Mesendoderm (in vitro differentiated cells): ENCODE measurements at regions not wholly inside any gene's neighbourhood (a gene's known extent, or its start where the extent isn't known, plus 50 kb on each side); places are given as distances from the start of the nearest gene placed in this dataset.

ENCODE experiments used
- DNase-seq: peaks from one replicate; pipeline ENCODE4 v3.0.0; 2013
- H2AK5ac ChIP-seq: 2 replicates; pipeline ENCODE4 v1.6.1; 2013; ENCODE audit warnings: low read length, inconsistent platforms
- H2BK120ac ChIP-seq: 2 replicates; pipeline ENCODE4 v1.6.1; 2013; ENCODE audit warnings: low read depth, mild to moderate bottlenecking, low read length, moderate library complexity, mixed read lengths
- H2BK15ac ChIP-seq: replicated peaks from 2 replicates; pipeline ENCODE4 v1.6.1; 2013; ENCODE audit warnings: low read depth, mild to moderate bottlenecking, moderate library complexity
- H2BK5ac ChIP-seq: 2 replicates; pipeline ENCODE4 v1.6.1; 2013; ENCODE audit warnings: low read length, inconsistent platforms
- H3K18ac ChIP-seq: 2 replicates; pipeline ENCODE4 v1.6.1; 2013; ENCODE audit warnings: mild to moderate bottlenecking, low read length, mixed read lengths
- H3K23ac ChIP-seq: one replicate; pipeline ENCODE4 v1.6.1; 2013; ENCODE audit warnings: low read length
- H3K27ac ChIP-seq: 2 replicates; pipeline ENCODE4 v1.5.1; 2013; ENCODE audit warnings: low read depth, mild to moderate bottlenecking, inconsistent platforms, low read length, moderate library complexity
- H3K27me3 ChIP-seq: 2 replicates; pipeline ENCODE4 v1.6.1; 2013; ENCODE audit warnings: low read length, control low read depth, mild to moderate bottlenecking, inconsistent platforms; ENCODE audit not compliant: insufficient read depth, poor library complexity
- H3K36me3 ChIP-seq: 2 replicates; pipeline ENCODE4 v1.6.1; 2013; ENCODE audit warnings: low read length, inconsistent platforms; ENCODE audit not compliant: control insufficient read depth, insufficient read depth
- H3K4ac ChIP-seq: one replicate; pipeline ENCODE4 v1.6.1; 2013; ENCODE audit warnings: low read depth, mild to moderate bottlenecking, low read length, moderate library complexity
- H3K4me1 ChIP-seq: 2 replicates; pipeline ENCODE4 v1.6.1; 2013; ENCODE audit warnings: low read depth, low read length, inconsistent platforms; ENCODE audit not compliant: control insufficient read depth
- H3K4me2 ChIP-seq: 2 replicates; pipeline ENCODE4 v1.6.1; 2013; ENCODE audit warnings: low read length
- H3K4me3 ChIP-seq: 2 replicates; pipeline ENCODE4 v1.5.1; 2013; ENCODE audit warnings: mild to moderate bottlenecking, low read length
- H3K56ac ChIP-seq: one replicate; pipeline ENCODE4 v1.6.1; 2013; ENCODE audit warnings: low read length
- H3K79me1 ChIP-seq: 2 replicates; pipeline ENCODE4 v1.6.1; 2013; ENCODE audit warnings: low read length, inconsistent platforms
- H3K79me2 ChIP-seq: 2 replicates; pipeline ENCODE4 v1.6.1; 2013; ENCODE audit warnings: mild to moderate bottlenecking, low read length; ENCODE audit not compliant: control insufficient read depth, insufficient read depth
- H3K9ac ChIP-seq: 2 replicates; pipeline ENCODE4 v1.6.1; 2013; ENCODE audit warnings: low read length, inconsistent platforms
- H4K5ac ChIP-seq: one replicate; pipeline ENCODE4 v1.6.1; 2013; ENCODE audit warnings: low read length
- H4K8ac ChIP-seq: one replicate; pipeline ENCODE4 v1.6.1; 2013; ENCODE audit warnings: low read depth, mild to moderate bottlenecking, control low read depth, low read length, moderate library complexity
- WGBS: extraction: QIAGEN DNeasy Blood & Tissue Kit; methylation state at CpG from one replicate; pipeline ENCODE4 v1.1.7; 2013; ENCODE audit warnings: low lambda C conversion rate, missing lambda C conversion rate; ENCODE audit not compliant: insufficient coverage; ENCODE audit errors: extremely low coverage; 5-methylcytosine and 5-hydroxymethylcytosine counted together

- Histone ChIP-seq H4K5ac (no peak overlapping the region), H3K36me3 (no peaks in the 10 kb centered on the region), H4K8ac (no peak overlapping the region), H3K4me1 (no peaks in the 10 kb centered on the region), H3K23ac (no peak overlapping the region), H2BK120ac (no peak overlapping the region), H3K27me3 (peaks cover 5% of the 10 kb centered on the region), H3K79me2 (no peaks in the 10 kb centered on the region), H3K4me2 (no peak overlapping the region), H3K9ac (no peak overlapping the region), H3K79me1 (no peaks in the 10 kb centered on the region), H2BK5ac (no peak overlapping the region), H3K4ac (no peak overlapping the region), H2AK5ac (no peak overlapping the region), H3K27ac (no peak overlapping the region), H3K56ac (no peak overlapping the region), H3K18ac (no peak overlapping the region), H3K4me3 (no peak overlapping the region), H2BK15ac (no peak overlapping the region)
- WGBS = no CpG with 5 or more reads among the region's 19 CpGs
- DNase-seq = no peak
These were observed 79.3 kb upstream of the GLI2 start for GRCh38 chr2:120656273-120656950.

- Histone ChIP-seq H3K27me3 (peaks cover 4% of the 10 kb centered on the region), H3K79me2 (no peaks in the 10 kb centered on the region), H3K79me1 (no peaks in the 10 kb centered on the region), H3K4me3 (no peak overlapping the region), H3K56ac (no peak overlapping the region), H3K23ac (peak overlapping the region; percentile 18), H2BK5ac (no peak overlapping the region), H3K4me1 (no peaks in the 10 kb centered on the region), H3K18ac (no peak overlapping the region), H2AK5ac (no peak overlapping the region), H3K4me2 (no peak overlapping the region), H3K27ac (no peak overlapping the region), H3K4ac (no peak overlapping the region), H4K8ac (no peak overlapping the region), H3K36me3 (no peaks in the 10 kb centered on the region), H2BK15ac (no peak overlapping the region), H3K9ac (no peak overlapping the region), H2BK120ac (no peak overlapping the region), H4K5ac (no peak overlapping the region)
- WGBS = no CpG with 5 or more reads among the region's 7 CpGs
- no peak for DNase-seq
These were observed 77.5 kb upstream of the GLI2 start for GRCh38 chr2:120658042-120658769.

- no peaks in the 10 kb centered on the region for H3K79me2 ChIP-seq
- H3K9ac ChIP-seq = no peak overlapping the region
- no peak overlapping the region for H2BK5ac ChIP-seq
- H3K56ac ChIP-seq = no peak overlapping the region
- no peak overlapping the region for H3K4ac ChIP-seq
- H4K5ac ChIP-seq = no peak overlapping the region
- no peak overlapping the region for H2BK15ac ChIP-seq
- no peaks in the 10 kb centered on the region for H3K79me1 ChIP-seq
- no peak for DNase-seq
- no peak overlapping the region for H2BK120ac ChIP-seq
- no peak overlapping the region for H3K4me3 ChIP-seq
- H3K18ac ChIP-seq = no peak overlapping the region
- H3K27ac ChIP-seq = no peak overlapping the region
- no peaks in the 10 kb centered on the region for H3K27me3 ChIP-seq
- no CpG with 5 or more reads among the region's 2 CpGs for WGBS
- H3K4me1 ChIP-seq = no peaks in the 10 kb centered on the region
- no peak overlapping the region for H4K8ac ChIP-seq
- no peak overlapping the region for H2AK5ac ChIP-seq
- no peaks in the 10 kb centered on the region for H3K36me3 ChIP-seq
- H3K23ac ChIP-seq = no peak overlapping the region
- no peak overlapping the region for H3K4me2 ChIP-seq
These were observed 76.9 kb upstream of the GLI2 start for GRCh38 chr2:120658770-120659158.

GRCh38 chr2:120659275-120659977 is 76.2 kb upstream of the GLI2 start:
- Histone ChIP-seq H3K4ac (no peak overlapping the region), H2AK5ac (no peak overlapping the region), H3K79me2 (no peaks in the 10 kb centered on the region), H4K8ac (no peak overlapping the region), H3K27ac (no peak overlapping the region), H2BK5ac (no peak overlapping the region), H4K5ac (no peak overlapping the region), H2BK15ac (no peak overlapping the region), H3K9ac (no peak overlapping the region), H3K23ac (no peak overlapping the region), H3K56ac (no peak overlapping the region), H3K27me3 (no peaks in the 10 kb centered on the region), H3K18ac (no peak overlapping the region), H3K36me3 (no peaks in the 10 kb centered on the region), H3K4me1 (no peaks in the 10 kb centered on the region), H3K4me2 (no peak overlapping the region), H2BK120ac (no peak overlapping the region), H3K4me3 (no peak overlapping the region), H3K79me1 (no peaks in the 10 kb centered on the region)
- no CpG with 5 or more reads among the region's 10 CpGs for WGBS
- DNase-seq = no peak

- Histone ChIP-seq H3K4me1 (no peaks in the 10 kb centered on the region), H4K8ac (no peak overlapping the region), H2AK5ac (no peak overlapping the region), H3K56ac (no peak overlapping the region), H3K27me3 (no peaks in the 10 kb centered on the region), H3K4me3 (no peak overlapping the region), H3K36me3 (no peaks in the 10 kb centered on the region), H3K18ac (no peak overlapping the region), H4K5ac (no peak overlapping the region), H3K4ac (no peak overlapping the region), H3K27ac (no peak overlapping the region), H2BK5ac (no peak overlapping the region), H3K79me2 (no peaks in the 10 kb centered on the region), H3K9ac (no peak overlapping the region), H2BK15ac (no peak overlapping the region), H3K79me1 (no peaks in the 10 kb centered on the region), H3K4me2 (no peak overlapping the region), H3K23ac (no peak overlapping the region), H2BK120ac (no peak overlapping the region)
- no peak for DNase-seq
- no CpG with 5 or more reads among the region's 8 CpGs for WGBS
These were observed 75.5 kb upstream of the GLI2 start for GRCh38 chr2:120660056-120660694.
